Ishikawa (cell line): ENCODE measurements at regions not wholly inside any gene's neighbourhood (a gene's known extent, or its start where the extent isn't known, plus 50 kb on each side); places are given as distances from the start of the nearest gene placed in this dataset.
A peak's percentile ranks its signal among the peaks of the same experiment; 100 is the strongest.

Experiments
- CEBPB ChIP-seq: IDR thresholded peaks from 2 replicates; pipeline ENCODE4 v1.6.1; 2012
- CREB1 ChIP-seq: IDR thresholded peaks from 2 replicates; pipeline ENCODE4 v1.6.1; 2012; ENCODE audit warnings: low read depth
- EGR1 ChIP-seq: IDR thresholded peaks from 2 replicates; pipeline ENCODE4 v1.6.1; 2012
- EP300 ChIP-seq: IDR thresholded peaks from 2 replicates; pipeline ENCODE4 v1.6.1; 2012; ENCODE audit warnings: borderline replicate concordance
- FOXM1 ChIP-seq: IDR thresholded peaks from 2 replicates; pipeline ENCODE4 v1.6.1; 2012; ENCODE audit warnings: low read depth, borderline replicate concordance
- MAX ChIP-seq: IDR thresholded peaks from 2 replicates; pipeline ENCODE4 v1.6.1; 2012
- NFIC ChIP-seq: IDR thresholded peaks from 2 replicates; pipeline ENCODE4 v1.6.1; 2012
- RAD21 ChIP-seq: IDR thresholded peaks from 2 replicates; pipeline ENCODE4 v1.6.1; 2012; ENCODE audit warnings: low read depth
- REST ChIP-seq: IDR thresholded peaks from 2 replicates; pipeline ENCODE4 v1.6.1; 2012; ENCODE audit warnings: low read depth, mild to moderate bottlenecking
- TAF1 ChIP-seq: IDR thresholded peaks from 2 replicates; pipeline ENCODE4 v1.6.1; 2012; ENCODE audit warnings: low read depth, mild to moderate bottlenecking
- TCF12 ChIP-seq: IDR thresholded peaks from 2 replicates; pipeline ENCODE4 v1.6.1; 2012; ENCODE audit warnings: low read depth
- TEAD4 ChIP-seq: IDR thresholded peaks from 2 replicates; pipeline ENCODE4 v1.6.1; 2012
- USF1 ChIP-seq: IDR thresholded peaks from 2 replicates; pipeline ENCODE4 v1.6.1; 2012
- YY1 ChIP-seq: IDR thresholded peaks from 2 replicates; pipeline ENCODE4 v1.6.1; 2012; ENCODE audit warnings: low read depth
- ZBTB7A ChIP-seq: IDR thresholded peaks from 2 replicates; pipeline ENCODE4 v1.6.1; 2012; ENCODE audit warnings: low read depth

DNA sequence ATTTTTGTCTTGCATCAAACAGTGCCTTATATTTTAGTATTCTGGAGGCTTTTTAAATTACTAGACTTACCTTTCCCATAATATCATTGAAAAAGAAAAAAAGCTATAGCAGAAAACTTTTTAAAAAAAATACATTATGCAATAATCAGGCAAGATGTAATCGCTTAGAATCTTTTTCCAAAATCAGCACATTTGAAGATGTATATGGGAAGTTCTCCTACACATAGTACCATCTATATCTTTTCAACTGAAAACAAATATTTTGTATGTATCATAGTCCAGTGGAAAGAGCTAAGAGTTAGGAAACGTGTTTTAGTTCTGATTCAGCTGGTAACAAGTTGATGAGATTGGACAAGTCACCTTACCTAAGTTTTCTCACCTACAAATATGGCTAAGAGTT lies 70.6 kb downstream of the SLC41A2 start:
- no peak for TF ChIP-seq REST

DNA sequence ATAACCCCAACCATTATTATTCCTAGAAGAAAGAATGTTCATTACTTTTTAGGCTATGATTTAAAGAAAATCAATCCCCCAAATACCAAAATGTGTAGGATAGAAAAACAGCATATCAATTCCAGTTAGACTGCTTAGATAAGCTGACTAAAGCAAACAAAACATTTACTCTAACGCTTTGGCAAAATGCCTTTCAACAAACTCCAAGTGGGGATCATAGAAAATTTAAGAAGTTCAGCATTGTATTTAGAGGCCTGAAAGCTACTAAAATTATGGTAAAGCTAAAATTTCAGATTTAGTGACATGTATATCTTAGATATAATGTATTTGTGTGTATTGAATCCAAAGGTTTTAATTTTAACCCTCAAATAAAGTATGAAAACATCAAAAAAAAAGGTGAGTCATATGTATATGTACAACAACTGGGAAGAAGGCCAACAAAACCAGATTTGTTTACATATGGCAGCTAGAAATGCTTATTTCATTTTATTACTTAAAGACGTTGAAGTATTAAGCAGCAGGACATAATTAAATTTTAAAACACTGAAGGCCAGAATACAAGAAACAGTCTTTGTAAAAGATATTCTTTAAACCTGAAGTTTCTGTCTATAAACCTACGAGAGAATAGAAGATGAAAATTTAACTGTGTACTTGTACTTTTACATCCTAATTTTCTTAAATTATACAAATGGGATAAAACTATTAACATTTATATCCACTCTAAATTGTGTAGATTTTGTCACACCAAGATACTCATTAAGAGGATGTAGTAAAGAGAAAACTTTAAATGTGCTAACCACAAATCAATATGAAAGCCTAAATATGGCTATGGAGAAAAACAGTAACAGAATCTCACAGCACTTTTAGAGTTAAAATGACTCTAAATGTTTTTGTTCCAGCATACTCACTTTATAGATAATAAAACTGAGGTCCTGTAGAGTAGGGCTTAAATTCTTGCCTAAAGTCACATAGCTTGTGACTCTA lies 71.4 kb downstream of the SLC41A2 start:
- TF ChIP-seq FOXM1 (no peak), USF1 (no peak), YY1 (no peak), TEAD4 (no peak), RAD21 (no peak), ZBTB7A (no peak), CREB1 (no peak), TCF12 (no peak), EGR1 (no peak), EP300 (no peak), REST (no peak), MAX (no peak), CEBPB (no peak), NFIC (no peak), TAF1 (no peak)

DNA sequence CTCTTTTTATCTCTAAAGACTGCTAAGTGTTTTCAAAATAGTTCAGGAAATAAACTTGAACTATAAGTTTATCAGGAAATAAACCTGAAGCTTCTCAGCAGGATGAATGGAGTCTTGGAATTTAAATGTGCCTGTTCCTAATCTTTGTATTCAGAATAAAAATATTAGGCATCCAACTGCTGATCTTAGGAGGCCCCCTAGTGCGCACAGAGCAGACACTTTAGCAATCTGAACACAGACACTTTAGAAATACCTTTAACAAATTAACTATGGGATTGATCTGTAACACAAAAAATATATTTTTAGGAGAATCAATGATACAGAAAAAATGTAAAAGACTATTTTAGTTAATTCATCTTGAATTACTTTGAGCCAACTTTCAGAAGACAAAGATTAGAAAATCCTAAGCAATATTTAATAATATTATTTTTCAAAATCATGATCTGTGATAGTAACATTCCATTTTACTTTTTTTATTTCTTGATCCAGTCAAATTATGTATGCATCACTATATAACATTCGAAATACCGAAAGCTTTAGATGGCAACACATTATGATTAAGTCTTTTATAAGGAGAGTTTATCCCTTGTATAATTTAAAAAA lies 80.9 kb downstream of the SLC41A2 start:
- TF ChIP-seq RAD21 (peak; percentile 78), TCF12 (no peak), TAF1 (no peak), MAX (no peak), NFIC (no peak), YY1 (no peak), EP300 (no peak), EGR1 (no peak), CEBPB (no peak)

DNA sequence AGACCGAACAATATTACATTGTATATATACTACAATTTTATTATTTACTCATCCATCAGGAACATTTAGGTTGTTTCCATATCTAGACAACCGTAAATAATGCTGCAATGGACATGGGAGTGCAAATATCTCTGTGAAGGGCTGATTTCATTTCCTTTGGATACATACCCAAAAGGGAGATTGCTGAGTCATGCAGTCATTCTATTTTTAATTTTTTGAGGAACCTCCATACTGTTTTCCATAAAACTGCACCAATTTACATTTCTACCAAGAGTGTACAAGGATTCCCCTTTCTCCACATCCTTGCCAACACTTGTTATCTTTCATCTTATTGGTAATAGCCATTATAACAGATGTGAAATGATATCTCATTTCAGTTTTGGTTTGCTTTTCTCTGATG lies 84.7 kb downstream of the SLC41A2 start:
- no peak for TF ChIP-seq MAX

DNA sequence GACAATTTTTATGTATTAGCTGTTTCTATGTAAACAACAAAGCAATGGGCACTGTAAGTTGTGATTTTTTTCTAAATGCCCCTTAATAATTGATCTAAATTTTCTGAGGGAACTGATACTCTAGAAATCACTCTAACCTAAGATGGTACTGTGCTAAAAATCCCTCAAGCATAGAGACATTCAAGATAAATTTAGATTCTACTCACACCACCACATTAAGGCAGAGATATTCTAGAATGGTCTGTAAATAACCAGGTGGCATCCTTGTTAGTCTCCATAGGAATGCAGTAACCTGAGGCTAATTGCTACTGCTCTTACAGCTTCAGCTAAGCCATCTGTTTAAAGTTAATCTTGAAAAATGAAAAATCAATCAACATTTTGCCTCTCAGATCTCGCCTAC lies 87.3 kb downstream of the SLC41A2 start:
- no peak for TF ChIP-seq EGR1
- no peak for TF ChIP-seq ZBTB7A
- TF ChIP-seq YY1, result no peak
- TF ChIP-seq FOXM1, result no peak
- TF ChIP-seq EP300, result no peak
- TF ChIP-seq TAF1, result no peak
- TF ChIP-seq REST, result no peak
